NCI-H1105 treated with DMSO at 0.1 percent for 48 hours (cell line): ENCODE measurements at regions not wholly inside any gene's neighbourhood (a gene's known extent, or its start where the extent isn't known, plus 50 kb on each side); places are given as distances from the start of the nearest gene placed in this dataset.
"Not testable (repeated sequence)": the region's sequence is repeated elsewhere in the genome, so short reads cannot be mapped to it uniquely, and the experiment has no call there.

Experiments used
- DNase-seq: peaks from one replicate; lab custom pipeline; 2025; lab: John Stamatoyannopoulos, UW

GRCh38 chrX:1012678-1013300 lies 199.7 kb downstream of the CRLF2 start:
- DNase-seq = no peak

GRCh38 chrX:1011691-1012283 lies 200.7 kb downstream of the CRLF2 start:
- no peak for DNase-seq

GRCh38 chrX:1009771-1010170 lies 202.7 kb downstream of the CRLF2 start:
- DNase-seq = no peak

- DNase-seq = no peak
These were observed 206.2 kb downstream of the CRLF2 start for GRCh38 chrX:1006156-1006730.

GRCh38 chrX:1002611-1003010 lies 209.8 kb downstream of the CRLF2 start:
- DNase-seq = no peak

- DNase-seq = no peak
These were observed 214.8 kb downstream of the CRLF2 start for GRCh38 chrX:997631-998137.

- no peak for DNase-seq
These were observed 217.7 kb downstream of the CRLF2 start for GRCh38 chrX:994780-995179.

- peak; percentile 93 for DNase-seq
These were observed 222.4 kb downstream of the CRLF2 start for GRCh38 chrX:989959-990510.

- DNase-seq = not testable (repeated sequence)
These were observed 223.9 kb downstream of the CRLF2 start for GRCh38 chrX:988530-988929.

GRCh38 chrX:981791-982626 lies 230.4 kb downstream of the CRLF2 start:
- no peak for DNase-seq

- no peak for DNase-seq
These were observed 231.7 kb downstream of the CRLF2 start for GRCh38 chrX:980587-981235.

- DNase-seq = not testable (repeated sequence)
These were observed 233.3 kb downstream of the CRLF2 start for GRCh38 chrX:979127-979526.

- DNase-seq = no peak
These were observed 239.3 kb downstream of the CRLF2 start for GRCh38 chrX:973010-973632.

- no peak for DNase-seq
These were observed 244.1 kb downstream of the CRLF2 start for GRCh38 chrX:968148-968965.

GRCh38 chrX:966396-967070 lies 245.9 kb downstream of the CRLF2 start:
- DNase-seq = no peak

GRCh38 chrX:964831-965416 lies 247.5 kb downstream of the CRLF2 start:
- DNase-seq = no peak

- DNase-seq = no peak
These were observed 251.6 kb downstream of the CRLF2 start for GRCh38 chrX:960821-961220.

GRCh38 chrX:959595-959994 lies 252.9 kb downstream of the CRLF2 start:
- no peak for DNase-seq

GRCh38 chrX:955168-955781 lies 257.2 kb downstream of the CRLF2 start:
- DNase-seq = not testable (repeated sequence)
